Thoracic aorta (tissue), 2 donors: ENCODE measurements at regions not wholly inside any gene's neighbourhood (a gene's known extent, or its start where the extent isn't known, plus 50 kb on each side); places are given as distances from the start of the nearest gene placed in this dataset.

ENCODE experiments used
- ATAC-seq: fragments of 150-250 bp; one replicate; pipeline ENCODE4 v1.8.0; 2017; ENCODE audit warnings: low read depth; ENCODE audit not compliant: insufficient number of reproducible peaks, low FRiP score
- DNase-seq: peaks from one replicate; pipeline ENCODE4 v3.0.0-alpha.2; 2020; ENCODE audit warnings: low spot score
- H3K27ac ChIP-seq, 2 donors: fragments of 200-600 bp; sonication (generic); 1 replicate in 1 of 2; 2 replicates in 1 of 2; pipeline ENCODE4 v1.5.1; 2016; ENCODE audit warnings: mild to moderate bottlenecking in 2 of 2, moderate library complexity in 2 of 2
- H3K27me3 ChIP-seq: fragments of 200-600 bp; sonication (generic); replicated peaks from 2 replicates; pipeline ENCODE4 v1.6.0; 2016; ENCODE audit warnings: mild to moderate bottlenecking; ENCODE audit not compliant: insufficient read depth
- H3K36me3 ChIP-seq: fragments of 200-600 bp; sonication (generic); one replicate; pipeline ENCODE4 v1.5.1; 2016
- H3K4me1 ChIP-seq, 2 donors: fragments of 200-600 bp; sonication (generic); 1 replicate in 1 of 2; 2 replicates in 1 of 2; pipeline versions ENCODE4 v1.5.1 to v1.6.0; 2016; ENCODE audit warnings: low read depth in 2 of 2, mild to moderate bottlenecking in 1 of 2; ENCODE audit not compliant: control insufficient read depth in 1 of 2
- H3K4me3 ChIP-seq: fragments of 200-600 bp; sonication (generic); 2 replicates; pipeline ENCODE4 v1.5.1; 2016; ENCODE audit warnings: mild to moderate bottlenecking
- H3K9me3 ChIP-seq: fragments of 200-600 bp; sonication (generic); 2 replicates; pipeline ENCODE4 v1.5.1; 2016
- CTCF ChIP-seq: fragments of 200-600 bp; sonication (generic); IDR thresholded peaks from one replicate; pipeline ENCODE4 v1.5.1; 2019; ENCODE audit warnings: antibody characterized with exemption

- Histone ChIP-seq H3K36me3 (no peaks in the 10 kb centered on the region), H3K4me1 (no peaks in the 10 kb centered on the region), H3K4me3 (no peak overlapping the region), H3K27ac (no peak overlapping the region), H3K9me3 (no peaks in the 10 kb centered on the region), H3K27me3 (no peaks in the 10 kb centered on the region)
- no peak for TF ChIP-seq CTCF
- ATAC-seq = no peak
- DNase-seq = no peak
These were observed 575.2 kb upstream of the MKI67 start for GRCh38 chr10:128701381-128701780.

GRCh38 chr10:128701837-128702236, 575.6 kb upstream of the MKI67 start:
- DNase-seq = no peak
- TF ChIP-seq CTCF = no peak

DNA sequence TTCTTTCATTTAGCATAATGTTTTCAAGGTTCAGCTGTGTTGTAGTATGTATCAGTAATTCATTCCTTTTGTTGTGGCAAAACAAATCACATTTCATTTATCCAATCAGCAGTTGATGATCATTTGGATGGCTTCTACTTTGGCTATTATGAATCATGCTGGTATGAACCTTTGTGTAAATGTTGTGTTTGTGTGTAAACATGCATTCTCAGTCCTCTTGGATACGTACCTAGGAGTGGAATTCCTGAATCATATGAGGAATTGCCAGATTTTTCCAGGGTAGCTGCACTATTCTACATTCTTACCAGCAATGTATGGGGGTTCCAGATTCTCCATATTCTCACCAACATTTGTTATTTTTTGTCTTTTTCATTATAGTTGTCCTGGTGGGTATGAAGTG, 578.5 kb upstream of the MKI67 start:
- Histone ChIP-seq H3K36me3 (no peaks in the 10 kb centered on the region), H3K4me3 (no peak overlapping the region), H3K27ac (no peak overlapping the region), H3K9me3 (no peaks in the 10 kb centered on the region), H3K27me3 (no peaks in the 10 kb centered on the region), H3K4me1 (no peaks in the 10 kb centered on the region)
- ATAC-seq (no peak), DNase-seq (no peak)
- TF ChIP-seq CTCF = no peak

More at GRCh38 chr10:128701837-128702236, 575.6 kb upstream of the MKI67 start:
- Histone ChIP-seq H3K27me3 (no peaks in the 10 kb centered on the region), H3K4me1 (no peaks in the 10 kb centered on the region), H3K36me3 (no peaks in the 10 kb centered on the region), H3K9me3 (no peaks in the 10 kb centered on the region), H3K4me3 (no peak overlapping the region), H3K27ac (no peak overlapping the region)
- no peak for ATAC-seq

DNA sequence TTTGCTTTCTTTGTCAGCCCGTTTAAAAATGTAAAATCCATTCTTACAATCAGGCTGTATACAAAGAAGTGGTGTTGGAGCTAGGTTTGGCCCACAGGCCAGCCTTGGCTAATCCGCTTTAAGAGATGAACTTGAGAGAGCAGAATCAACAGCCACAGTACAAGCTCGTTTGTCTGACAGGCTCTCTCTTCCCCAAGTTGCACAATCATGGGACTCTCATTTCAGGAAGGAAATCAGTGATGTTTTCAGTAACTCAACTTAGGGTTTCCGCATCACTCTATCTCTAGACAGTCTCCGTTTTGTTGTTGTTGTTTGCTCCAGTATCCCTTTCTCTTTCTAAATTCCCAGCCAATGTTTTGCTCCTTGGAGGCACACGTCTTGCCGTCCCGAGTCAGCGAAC, 582.0 kb upstream of the MKI67 start:
- Histone ChIP-seq H3K4me3 (no peak overlapping the region), H3K27ac (no peak overlapping the region), H3K27me3 (no peaks in the 10 kb centered on the region), H3K36me3 (no peaks in the 10 kb centered on the region), H3K9me3 (no peaks in the 10 kb centered on the region), H3K4me1 (no peaks in the 10 kb centered on the region)
- no peak for DNase-seq
- no peak for TF ChIP-seq CTCF
- no peak for ATAC-seq

- no peaks in the 10 kb centered on the region for H3K4me1 ChIP-seq
- TF ChIP-seq CTCF = no peak
- no peak overlapping the region for H3K27ac ChIP-seq
- no peak for ATAC-seq
- no peaks in the 10 kb centered on the region for H3K36me3 ChIP-seq
- H3K4me3 ChIP-seq = no peak overlapping the region
- H3K9me3 ChIP-seq = no peaks in the 10 kb centered on the region
- no peak for DNase-seq
- no peaks in the 10 kb centered on the region for H3K27me3 ChIP-seq
These were observed 583.5 kb upstream of the MKI67 start for GRCh38 chr10:128709686-128710085.
